A673 (cell line): ENCODE measurements at regions not wholly inside any gene's neighbourhood (a gene's known extent, or its start where the extent isn't known, plus 50 kb on each side); places are given as distances from the start of the nearest gene placed in this dataset.

Experiments used
- CTCF ChIP-seq: fragments of 300-800, 200-600 bp; sonication (generic); conservative IDR thresholded peaks from 2 replicates; pipeline ENCODE4 v1.5.1; 2017; ENCODE audit warnings: low read depth, mild to moderate bottlenecking, antibody characterized with exemption, low read length, moderate library complexity, mixed read lengths
- EZH2 ChIP-seq: fragments of 200-600 bp; sonication (generic); IDR thresholded peaks from 2 replicates; pipeline ENCODE4 v1.6.1; 2017; ENCODE audit warnings: borderline replicate concordance, low read depth, mild to moderate bottlenecking, mixed read lengths, antibody characterized with exemption, low read length; ENCODE audit not compliant: poor library complexity, severe bottlenecking

GRCh38 chr20:59403261-59403961, 103.0 kb downstream of the EDN3 start:
- TF ChIP-seq CTCF (peak; percentile 96), EZH2 (no peak)
